ENCODE measurements at regions not wholly inside any gene's neighbourhood (a gene's known extent, or its start where the extent isn't known, plus 50 kb on each side); places are given as distances from the start of the nearest gene placed in this dataset.

DNA sequence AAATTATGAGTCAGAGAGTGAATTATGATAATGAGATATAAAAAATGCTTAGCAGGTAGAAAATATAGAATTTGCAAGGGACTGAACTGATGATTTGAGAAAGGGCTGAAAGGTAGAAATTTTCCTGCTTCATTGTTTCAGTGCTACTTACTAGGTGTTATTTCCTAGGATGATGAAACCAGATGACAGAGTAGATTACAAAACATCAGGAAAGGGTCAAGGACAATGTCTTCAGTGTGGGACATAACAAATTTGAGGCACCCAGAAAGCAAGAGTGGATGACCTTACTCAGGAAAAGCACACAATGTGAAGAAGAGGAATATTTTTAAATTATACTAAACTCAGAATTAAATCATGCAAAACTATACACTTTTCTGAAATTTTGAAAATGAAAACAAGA, 102.1 kb downstream of the SHCBP1 start:
- TF ChIP-seq, protein P1, sequence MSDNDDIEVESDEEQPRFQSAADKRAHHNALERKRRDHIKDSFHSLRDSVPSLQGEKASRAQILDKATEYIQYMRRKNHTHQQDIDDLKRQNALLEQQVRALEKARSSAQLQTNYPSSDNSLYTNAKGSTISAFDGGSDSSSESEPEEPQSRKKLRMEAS (IDR thresholded peaks at IDR 0.05): no peak
- TF ChIP-seq REST (IDR thresholded peaks at IDR 0.05; ENCODE audit: low read depth) (no peak), CEBPB (IDR thresholded peaks at IDR 0.05) (no peak), YY1 (IDR thresholded peaks at IDR 0.05; ENCODE audit: low read depth) (no peak)
